ENCODE measurements at regions not wholly inside any gene's neighbourhood (a gene's known extent, or its start where the extent isn't known, plus 50 kb on each side); places are given as distances from the start of the nearest gene placed in this dataset.

DNA sequence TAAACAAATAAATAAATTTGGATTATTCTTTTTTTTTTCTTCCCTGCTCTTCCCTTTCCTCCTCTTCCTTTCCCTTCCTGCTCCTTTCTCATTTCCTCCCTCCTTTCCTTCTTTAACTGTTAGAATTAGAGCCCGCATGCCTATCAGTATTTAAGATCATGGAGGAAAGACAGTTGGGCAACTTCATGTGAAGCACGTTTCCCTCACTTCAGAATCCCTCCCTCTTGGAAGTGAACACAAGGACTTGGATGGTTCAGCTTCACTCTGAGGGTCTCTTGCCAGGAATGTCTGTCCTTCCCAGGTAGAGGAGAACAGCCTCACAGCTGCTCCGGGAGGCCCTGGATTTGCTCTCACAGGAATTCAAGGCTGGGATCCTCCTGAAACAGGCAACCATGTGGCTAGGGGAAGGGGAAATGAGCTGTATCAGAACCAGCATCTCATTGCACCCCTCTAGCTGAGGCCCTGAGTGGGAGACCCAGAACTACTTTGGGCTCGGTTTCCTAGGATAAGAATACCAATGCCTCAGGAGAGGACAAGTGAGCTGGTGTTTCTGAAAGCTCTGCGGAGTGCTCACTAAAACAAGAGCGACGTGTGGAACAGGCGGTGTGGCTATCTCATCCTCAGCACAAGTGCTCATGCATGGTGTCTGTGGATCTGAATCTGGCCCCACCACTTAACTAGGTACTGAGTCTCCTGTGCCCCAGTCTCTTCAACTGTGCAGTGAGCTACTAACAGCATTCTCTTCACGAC, 230.5 kb downstream of the MYCN start:
- no peak for DNase-seq (ENCODE audit: low read depth)

DNA sequence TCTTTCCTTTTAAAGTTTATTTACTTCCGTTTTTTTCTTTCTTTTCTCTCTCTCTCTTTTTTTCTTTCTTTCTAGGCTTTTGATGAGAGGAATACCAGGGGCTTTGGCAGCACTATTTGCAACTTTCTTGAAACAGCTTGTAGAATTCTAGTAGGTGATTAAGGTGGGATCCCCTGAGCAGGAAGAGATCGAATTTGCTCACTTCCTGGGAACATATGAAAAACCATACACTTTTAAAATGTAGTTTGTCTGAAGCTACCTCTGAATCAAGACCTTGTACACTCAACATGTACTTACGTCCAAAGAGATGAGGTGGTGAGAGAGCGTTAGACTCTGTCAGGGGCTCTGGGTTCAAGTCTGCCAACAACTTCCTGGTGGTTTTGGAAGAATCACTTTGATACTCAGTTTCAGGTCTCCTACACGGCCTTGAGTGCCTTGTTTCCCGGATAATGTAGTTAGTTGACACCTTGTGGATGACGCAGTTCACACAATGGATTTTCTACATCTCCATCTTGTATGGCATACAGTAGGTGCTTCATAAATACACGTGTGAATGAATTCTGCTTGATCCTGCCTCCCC, 229.1 kb downstream of the MYCN start:
- DNase-seq (ENCODE audit: low read depth) = no peak

DNA sequence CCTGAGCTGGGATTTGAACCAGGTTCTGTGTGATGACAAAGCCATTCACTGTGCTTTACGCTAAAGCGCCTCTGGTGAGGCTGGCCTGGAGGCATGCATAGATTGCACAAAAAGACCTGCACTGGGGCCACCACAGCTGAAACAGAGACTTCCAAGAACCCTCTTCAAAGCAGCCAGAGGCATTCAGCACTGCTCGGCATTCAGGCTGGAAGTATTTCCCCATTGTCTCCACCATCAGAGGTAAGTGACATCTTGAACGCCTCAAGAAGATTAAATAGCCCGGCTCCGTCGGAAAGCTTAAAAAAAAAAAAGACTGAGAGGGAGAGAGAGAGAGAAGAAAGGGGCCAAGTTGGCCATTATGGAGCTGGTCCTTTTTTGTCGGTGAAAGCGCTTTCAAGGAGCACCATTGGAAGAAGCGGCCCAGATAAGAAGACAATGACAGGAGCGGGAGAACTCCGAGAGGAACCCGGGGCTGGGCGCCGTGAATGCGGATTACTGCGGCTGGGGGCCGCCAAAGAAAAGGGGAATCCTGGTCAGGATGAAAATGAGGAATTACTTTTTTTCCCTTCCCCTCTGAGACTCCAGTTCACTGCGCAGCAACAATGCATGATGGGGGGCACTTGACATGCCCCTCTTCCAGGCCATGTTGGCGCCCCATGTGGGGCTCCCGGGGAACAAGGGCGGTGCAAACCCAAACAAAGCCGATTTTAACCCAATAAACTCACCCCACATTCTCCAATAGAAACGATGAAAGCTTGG, 228.3 kb downstream of the MYCN start:
- no peak for DNase-seq (ENCODE audit: low read depth)

DNA sequence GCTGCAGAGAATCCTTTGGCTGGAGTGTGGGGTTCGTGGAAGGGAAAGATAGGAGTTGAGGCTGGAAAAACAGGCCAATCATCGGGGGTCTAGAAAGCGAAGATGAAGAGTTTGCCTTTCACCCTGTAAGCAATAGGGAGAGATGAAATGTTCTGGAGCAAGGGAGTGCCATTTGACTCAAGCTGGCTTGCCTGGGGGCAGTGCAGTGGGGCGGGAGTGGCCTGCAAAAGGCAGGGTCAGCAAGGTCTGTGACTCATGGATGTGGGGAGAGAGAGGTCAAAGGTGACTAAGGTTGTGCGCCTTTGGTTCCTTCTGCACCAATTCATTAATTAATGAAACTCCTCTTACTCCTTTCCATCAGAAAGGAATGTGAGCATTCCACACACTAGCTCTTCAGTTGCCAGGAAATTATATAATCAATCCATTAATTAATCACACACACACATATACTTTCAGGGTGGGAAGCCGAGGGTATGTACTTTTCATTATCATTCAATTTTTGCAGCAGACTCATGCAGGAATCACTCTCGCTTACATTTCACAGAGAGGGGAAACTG, 227.6 kb downstream of the MYCN start:
- no peak for DNase-seq (ENCODE audit: low read depth)

DNA sequence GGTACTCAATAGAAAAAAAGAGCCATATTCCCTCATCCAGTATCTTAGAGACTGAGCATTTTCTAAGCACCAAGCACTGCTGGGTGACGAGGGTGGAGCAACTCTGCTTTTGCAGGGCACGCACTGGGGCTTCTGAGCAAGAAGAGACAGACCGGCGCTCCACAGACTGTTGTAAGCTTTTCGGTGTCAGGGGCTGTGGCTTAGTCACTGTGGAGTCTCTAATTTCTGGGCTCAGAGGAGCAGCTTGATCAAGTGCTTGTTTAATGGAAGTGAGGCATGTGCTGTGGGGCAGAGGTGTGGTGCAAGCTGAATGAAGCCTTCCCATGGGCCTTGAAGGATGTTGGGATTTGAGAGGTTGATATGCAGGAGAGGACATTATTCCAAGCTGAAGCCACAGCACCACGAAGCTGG, 227.1 kb downstream of the MYCN start:
- DNase-seq (ENCODE audit: low read depth) = no peak

DNA sequence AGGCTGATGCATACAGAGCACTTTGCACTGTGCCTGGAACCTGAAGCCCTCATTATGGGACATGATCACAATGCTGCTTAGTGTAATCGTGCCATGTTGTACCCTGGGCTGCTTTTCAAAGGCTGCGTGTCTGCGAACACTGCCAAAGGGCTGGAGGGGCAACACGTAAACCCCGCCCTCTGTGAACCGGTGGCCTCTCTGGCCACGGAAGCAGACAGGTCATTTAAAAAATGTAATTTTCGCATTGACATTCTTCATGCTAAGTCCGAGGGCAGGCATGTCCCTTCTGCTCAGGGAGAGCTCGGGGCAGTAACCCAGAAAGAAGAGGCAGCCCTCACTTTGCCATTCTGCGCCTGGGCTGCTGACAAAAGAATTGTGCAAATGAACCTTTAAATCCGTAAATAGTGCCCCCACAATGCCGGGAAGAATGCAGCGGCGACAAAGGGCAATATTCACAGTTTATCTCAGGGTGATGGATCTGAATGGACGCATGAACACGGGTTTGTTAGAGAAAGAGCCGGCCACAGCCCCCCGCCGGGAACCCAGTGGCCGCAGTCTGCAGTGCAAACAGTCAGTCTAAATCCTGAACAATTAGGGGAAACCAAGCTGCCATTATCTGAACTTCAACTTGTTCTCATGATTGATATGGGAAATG, 226.1 kb downstream of the MYCN start:
- DNase-seq (ENCODE audit: low read depth) = no peak

DNA sequence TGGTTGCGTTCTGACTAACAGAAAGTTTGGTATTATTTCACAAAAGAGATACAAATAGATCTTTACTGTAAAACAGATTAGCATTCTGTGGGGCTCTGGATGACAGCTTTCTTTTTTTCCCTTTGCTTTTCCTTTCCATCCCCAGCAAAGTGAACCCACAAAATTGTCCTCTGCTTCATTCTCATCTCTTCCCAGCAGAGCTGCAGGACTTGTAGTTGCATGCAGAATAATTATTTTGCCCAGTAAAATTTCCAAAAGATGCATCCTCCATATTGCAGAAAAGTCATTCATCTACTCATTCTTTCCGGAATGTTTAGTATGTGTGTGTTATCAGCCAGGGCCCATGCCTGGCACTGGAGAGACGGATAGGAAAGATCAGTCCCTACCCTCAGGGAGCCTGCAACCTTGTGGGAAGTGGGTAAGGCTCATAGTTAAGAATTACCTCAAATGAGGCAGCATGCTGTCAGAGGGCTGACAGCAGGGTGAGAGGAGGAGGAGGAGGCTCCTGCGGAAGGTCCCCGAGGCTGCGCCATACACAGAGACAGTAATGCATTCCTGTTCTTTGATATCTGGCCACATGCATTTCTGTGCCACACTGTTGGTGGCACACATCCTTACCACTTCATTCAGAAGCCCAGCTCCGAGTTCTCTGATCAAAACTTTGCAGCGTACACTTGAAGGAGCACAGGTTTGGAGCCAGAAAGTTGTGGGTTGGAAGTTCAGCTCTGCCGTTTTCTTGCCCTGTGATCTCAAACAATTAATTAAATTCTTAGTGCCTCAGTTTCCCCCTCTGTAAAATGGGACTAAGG, 225.4 kb downstream of the MYCN start:
- DNase-seq (ENCODE audit: low read depth) = no peak

DNA sequence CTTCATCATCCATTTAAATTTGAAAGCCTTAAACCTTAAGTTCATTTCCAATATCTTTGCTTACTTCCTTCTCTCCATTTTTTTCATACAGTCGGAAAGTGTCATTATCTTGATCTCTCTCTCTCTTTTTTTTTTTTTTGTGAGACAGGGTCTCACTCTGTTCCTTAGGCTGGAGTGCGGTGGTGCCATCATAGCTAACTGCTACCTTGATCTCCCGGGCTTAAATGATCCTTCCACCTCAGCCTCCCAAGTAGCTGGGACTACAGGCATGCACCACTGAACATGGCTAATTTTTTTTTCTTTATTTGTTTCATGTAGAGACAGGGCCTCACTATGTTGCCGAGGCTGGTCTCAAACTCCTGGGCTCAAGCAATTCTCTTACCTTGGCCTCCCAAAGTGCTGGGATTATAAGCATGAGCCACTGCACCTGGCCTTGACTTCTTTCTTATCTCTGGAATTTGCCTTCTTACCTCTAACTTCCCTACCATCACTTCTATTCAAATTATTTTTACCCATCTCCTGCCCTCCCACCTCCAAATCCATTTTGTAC, 222.2 kb downstream of the MYCN start:
- DNase-seq (ENCODE audit: low read depth) = no peak

DNA sequence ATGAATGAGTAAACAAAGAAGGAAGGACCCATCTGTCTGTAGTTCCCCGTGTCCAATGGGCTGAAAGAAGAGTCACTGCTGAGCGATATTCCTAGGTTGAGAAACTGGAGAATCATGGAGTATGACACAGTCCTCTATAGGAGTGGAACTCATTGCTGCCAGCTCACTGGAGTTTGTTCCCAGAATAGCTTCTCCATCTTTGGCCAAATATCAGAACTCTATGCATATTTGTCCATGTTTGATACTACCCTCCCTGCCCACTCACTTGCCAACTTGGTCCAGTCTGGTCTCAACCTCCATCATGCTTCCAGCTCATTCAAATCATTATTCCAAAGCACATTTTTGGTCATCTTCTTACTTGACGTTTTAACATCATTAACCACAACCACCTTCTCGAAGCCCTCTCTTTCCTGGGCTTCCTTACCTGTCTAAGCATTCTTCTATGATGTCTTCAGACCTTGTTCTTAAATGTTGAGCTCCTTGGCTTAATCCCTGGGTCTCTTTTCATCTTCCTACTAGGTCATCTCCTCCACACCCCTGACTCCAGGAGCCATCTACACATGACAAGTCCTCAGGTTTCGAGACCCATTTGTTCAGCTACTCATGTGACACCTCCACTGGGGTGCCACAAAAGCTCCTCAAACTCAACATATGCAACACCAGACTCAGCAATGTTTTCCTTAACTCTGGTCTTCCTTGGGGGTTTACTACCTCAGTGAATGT, 221.6 kb downstream of the MYCN start:
- DNase-seq (ENCODE audit: low read depth) = no peak

DNA sequence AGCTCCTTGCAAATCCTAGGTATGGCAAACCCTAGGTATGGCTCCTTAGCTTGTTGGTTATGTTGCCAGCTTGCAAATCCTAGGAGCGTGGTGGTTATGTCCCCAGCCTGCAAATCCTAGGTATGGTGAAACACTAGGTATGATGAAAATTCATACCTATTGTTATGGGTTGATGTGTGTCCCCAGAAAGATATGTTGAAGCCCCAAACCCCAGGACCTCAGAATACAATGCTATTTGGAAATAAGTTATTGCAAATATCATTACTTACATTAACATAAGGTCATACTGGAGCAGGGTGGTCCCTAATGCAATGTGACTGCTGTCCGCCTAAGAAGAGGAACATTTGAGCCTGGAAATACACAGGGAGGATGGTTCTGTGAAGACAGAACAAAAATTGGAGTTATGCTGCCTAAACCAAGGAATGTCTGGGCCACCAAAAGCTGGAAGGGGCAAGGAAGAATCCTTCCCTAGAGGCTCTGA, 220.8 kb downstream of the MYCN start:
- no peak for DNase-seq (ENCODE audit: low read depth)

DNA sequence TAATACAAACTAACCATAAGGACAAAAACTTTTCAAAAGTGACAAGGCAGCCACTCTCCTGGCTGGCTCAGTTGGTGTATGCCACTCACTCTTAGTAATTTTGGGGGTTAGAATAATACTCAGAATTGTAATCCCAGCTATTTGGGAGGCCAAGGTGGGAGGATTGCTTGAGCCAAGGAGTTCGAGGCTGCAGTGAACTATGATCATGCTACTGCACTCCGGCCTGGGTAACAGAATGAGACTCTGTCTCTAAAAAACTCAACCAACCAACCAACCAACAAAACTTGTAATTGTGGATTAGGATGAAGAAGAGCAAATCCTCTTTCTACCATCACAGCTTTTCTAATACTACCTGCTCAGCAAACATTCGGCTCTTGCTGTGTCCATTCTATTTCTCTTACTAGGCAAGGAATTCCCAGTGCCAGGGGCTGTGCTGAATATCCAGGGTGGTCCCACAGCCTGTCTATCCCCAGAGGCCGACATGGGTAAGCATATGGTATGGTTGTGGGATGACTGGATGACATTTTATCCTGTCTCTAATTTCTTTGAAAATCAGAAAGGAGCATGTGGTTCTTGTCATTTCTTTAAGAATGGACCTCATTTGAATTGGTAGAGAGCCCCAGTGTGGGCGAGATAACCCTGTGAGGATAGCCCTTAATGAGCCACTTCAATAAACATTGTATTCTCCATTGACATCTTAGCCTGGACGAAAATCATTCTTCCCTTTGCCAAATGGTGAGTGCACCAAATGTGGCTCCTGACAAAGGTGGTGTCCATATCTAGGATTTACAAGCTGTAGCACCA, 220.1 kb downstream of the MYCN start:
- DNase-seq (ENCODE audit: low read depth) = no peak

DNA sequence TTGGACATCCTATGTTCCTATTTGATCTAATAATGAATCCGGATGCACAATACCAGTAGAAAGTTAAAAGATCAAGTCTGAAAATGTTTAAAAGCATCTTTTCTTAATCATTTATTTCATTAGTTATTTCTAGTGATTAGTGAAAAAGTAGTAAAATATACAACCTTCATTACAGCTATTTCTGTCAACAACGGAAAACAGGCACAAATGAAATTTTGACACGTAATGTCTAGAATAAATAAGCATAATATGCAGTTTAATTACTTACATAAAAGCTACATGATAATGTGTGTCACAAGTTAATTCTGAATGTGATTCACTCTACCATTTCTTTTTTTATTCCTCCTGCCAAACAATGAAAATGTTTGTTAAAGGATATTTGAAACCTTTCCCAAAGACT, 216.1 kb downstream of the MYCN start:
- DNase-seq (ENCODE audit: low read depth) = no peak

DNA sequence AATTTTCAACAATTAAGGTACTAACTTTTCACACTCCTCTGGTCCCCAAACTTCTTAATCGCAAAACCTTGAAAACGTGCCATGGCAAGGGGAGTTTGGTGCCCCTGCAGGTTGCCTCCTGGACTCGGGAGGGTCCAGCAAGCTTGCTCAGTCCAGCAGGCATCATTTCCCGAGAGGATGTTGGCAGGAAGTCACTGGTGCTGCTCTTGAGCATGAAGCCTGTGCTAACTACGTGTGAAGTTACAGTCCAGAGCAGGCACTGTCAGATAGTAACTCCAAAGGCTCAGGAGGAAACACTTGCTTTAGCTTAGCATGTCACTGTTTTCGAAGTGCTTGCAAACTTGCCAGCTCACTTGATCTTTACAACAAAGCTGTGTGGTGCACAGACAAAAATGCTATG, 215.4 kb downstream of the MYCN start:
- no peak for DNase-seq (ENCODE audit: low read depth)

DNA sequence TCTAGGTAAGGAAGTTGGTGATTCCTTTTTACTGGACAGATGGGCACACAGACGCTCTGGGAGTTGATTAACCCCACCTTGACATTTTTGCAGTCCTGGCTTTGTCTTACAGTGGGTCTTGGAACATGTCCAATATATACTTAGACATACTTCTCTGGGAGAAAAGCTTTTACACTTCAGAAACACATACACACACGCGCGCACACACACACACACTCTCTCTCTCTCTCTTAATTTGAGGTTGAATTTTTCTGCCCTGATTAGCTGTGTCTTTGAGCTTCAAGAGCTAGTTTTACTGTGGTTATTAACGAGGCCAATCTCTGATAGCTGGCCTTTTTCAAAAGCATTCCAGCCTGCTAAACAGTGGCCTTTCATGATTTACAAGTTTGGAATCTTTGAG, 215.0 kb downstream of the MYCN start:
- no peak for DNase-seq (ENCODE audit: low read depth)

DNA sequence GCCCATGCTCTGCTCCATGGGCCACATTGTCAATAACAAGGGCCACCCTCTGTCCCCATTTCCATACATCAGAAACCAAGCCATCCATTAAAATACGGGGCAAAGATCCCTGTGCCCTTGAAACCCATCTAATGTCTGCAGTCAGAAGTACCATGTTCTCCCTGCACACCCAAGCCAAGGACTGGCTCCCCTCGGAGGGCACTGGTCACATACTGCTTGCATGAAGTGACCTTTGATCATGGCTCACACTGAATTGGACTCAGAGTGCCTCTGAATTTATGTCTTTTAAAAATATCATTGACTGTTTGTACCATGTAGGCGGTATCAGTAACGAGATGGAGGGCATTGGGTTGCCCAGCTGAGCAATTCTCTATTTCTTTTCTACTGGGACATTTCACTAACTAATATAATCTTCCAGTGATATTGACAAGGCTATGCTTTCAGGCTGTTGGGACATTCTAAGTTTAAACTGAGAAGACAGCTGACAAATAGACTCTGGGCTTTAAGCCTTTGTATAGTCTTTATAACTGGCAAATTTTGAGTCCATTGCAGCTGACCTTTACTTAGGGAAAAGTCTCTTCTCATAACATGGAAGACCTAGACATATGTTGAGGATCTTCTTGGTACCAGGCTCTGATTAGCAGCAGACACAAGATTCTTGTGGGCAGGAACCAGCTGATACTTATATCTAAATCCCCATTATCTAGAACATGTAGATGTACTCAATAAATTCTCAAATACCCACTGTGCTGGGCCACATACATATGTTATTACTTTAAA, 214.3 kb downstream of the MYCN start:
- DNase-seq (ENCODE audit: low read depth) = no peak

DNA sequence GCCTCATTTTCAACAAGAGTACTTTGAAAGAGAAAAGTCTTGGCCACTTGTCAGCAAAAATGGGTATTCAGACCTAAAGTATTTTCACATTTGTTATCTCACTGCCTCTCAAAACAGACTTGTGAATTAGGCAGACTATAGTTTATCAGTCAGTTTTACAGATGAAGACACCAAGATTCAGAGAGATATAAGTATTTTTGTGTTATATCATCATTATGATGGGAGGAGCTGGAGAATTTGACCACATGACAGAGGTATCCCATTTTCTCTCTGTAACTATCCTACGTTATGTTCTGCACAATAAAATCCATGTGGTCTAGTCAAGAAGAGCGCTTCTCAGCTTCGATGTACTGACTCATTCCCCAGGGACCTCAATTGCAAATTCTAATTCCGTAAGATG, 213.7 kb downstream of the MYCN start:
- no peak for DNase-seq (ENCODE audit: low read depth)

DNA sequence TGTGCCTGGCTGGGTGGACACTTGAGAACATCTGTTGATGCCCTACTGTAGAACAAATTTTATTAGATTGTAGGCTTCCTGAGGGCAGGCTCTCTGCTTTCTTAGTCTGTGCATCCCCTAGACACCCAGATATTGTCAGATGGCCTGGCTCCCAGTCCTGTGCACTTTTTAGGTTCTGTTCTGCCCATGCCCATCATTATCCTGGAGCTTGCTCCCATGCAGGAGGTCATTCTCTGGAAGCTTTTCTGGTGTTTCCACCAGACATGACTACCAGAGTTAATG, 213.3 kb downstream of the MYCN start:
- no peak for DNase-seq (ENCODE audit: low read depth)

DNA sequence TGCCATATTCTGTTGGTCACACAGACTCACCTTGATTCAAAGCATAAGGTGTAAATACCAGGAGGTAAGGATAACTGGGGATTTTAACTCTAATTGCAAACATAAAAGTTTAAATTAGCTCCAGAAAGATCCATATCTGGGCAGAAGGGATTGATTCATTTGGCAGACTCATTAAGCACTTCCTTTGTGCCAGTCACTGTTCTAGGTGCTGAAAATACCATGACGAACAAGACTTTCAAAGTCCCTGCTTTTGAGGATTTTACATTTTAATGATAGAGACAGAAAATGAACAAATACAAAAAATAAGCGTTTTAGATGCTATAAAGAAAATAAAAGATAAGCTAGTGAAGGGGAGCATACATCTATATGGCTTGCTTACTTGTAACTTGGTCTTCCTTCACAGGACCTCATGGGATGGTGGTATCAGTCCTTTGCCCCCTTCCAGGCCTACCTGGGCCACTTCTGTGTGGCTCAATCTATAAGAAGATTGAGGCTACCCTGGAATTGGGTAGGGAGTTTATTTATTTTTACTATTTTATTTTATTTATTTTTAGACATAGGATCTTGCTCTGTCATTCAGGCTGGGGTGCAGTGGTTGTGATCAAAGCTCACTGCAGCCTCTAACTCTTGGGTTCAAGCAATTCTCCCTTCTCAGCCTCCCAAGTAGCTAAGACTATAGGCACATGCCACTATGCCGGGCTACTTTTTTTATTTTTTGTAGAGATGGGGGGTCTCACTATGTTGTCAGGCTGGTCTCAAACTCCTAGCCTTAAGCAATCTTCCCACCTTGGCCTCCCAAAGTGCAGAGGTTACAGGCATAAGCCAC, 212.8 kb downstream of the MYCN start:
- DNase-seq (ENCODE audit: low read depth) = no peak

Data from amniotic epithelial cell (primary cell).